Natural killer cell treated with Interleukin-12 subunit alpha and Interleukin-12 subunit beta and Interleukin-15 and Interleukin-18, amount 100 ng/mL, for 72 hours (primary cell): ENCODE measurements at regions not wholly inside any gene's neighbourhood (a gene's known extent, or its start where the extent isn't known, plus 50 kb on each side); places are given as distances from the start of the nearest gene placed in this dataset.

Experiments used
- ATAC-seq, 2 donors: fragments of 150-1000 bp; cut with Tn5 transposase in 1 of 2; sonication (Bioruptor Pico), chemical (Tn5 transposase) in 1 of 2; 2 replicates each; pipeline ENCODE4 v1.10.0; 2021
- DNase-seq: peaks from one replicate; pipeline ENCODE4 v3.0.0; 2022; ENCODE audit warnings: low spot score
- H3K27ac Mint-ChIP-seq, 2 donors: 1 replicate in 1 of 2; 2 replicates in 1 of 2; pipeline ENCODE4 v1.8.0; 2022; ENCODE audit warnings: mixed read lengths in 2 of 2, mild to moderate bottlenecking in 1 of 2, moderate library complexity in 1 of 2
- H3K27me3 Mint-ChIP-seq, 2 donors: 1 replicate in 1 of 2; 2 replicates in 1 of 2; pipeline ENCODE4 v1.8.0; 2022; ENCODE audit warnings: mixed read lengths in 2 of 2
- H3K36me3 Mint-ChIP-seq: one replicate; pipeline ENCODE4 v1.8.0; 2022; ENCODE audit warnings: mixed read lengths
- H3K4me1 Mint-ChIP-seq, 2 donors: 1 replicate in 1 of 2; 2 replicates in 1 of 2; pipeline ENCODE4 v1.8.0; 2022; ENCODE audit warnings: low read depth in 2 of 2, mixed read lengths in 2 of 2, mild to moderate bottlenecking in 1 of 2
- H3K4me3 Mint-ChIP-seq: one replicate; pipeline ENCODE4 v1.8.0; 2022; ENCODE audit warnings: mixed read lengths
- H3K9me3 Mint-ChIP-seq: 2 replicates; pipeline ENCODE4 v1.8.0; 2022; ENCODE audit warnings: mixed read lengths

DNA sequence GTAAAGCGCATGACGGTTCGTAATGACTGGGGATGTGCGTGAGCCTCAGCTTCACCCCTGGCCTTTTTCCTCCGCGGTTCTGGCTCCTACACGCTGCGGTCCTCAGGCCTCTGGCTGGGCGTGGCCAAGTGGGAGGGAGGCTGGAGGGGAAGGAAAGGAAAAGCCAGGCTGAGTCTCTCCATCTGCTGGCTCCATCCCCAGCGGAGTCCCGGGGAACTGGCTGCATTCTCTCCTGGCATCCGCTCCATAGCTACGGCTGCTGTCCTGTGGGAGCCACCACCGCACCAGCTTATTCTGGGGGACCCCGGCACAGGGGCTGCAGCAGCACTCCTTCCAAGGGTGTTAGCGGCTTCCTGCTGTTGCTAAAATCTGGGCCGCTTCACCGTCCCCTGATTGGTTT lies 68.2 kb upstream of the SLC24A4 start:
- Mint-ChIP-seq H3K9me3 (no peaks in the 10 kb centered on the region), H3K27me3 (peaks cover 44 to 65% of the 10 kb centered on the region in 2 donors), H3K4me1 (peaks cover 7 to 20% of the 10 kb centered on the region in 2 donors), H3K27ac (no peak overlapping the region), H3K36me3 (no peaks in the 10 kb centered on the region), H3K4me3 (no peak overlapping the region)
- ATAC-seq (no peak), DNase-seq (no peak)

DNA sequence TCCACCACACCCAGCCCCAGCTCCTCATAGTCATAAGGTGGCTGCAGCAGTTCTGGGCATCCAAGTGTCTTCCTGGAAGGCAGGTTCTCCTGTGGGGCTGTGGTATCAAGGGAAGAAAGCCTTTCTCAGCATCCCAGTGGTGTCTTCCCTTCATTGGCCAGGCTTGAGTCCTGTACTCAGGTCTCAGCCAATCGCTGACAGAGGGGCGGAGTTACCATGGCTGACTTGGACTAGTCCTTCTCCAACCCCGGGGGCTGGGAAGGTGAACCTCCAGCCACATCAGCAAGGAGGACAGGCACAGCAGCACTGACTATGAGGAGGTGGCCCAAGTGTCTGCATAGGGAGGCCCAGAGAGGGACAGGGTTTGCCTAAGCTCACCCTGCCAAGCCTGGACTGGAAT lies 64.0 kb upstream of the SLC24A4 start:
- Mint-ChIP-seq H3K9me3 (no peaks in the 10 kb centered on the region), H3K27me3 (peaks cover 23 to 30% of the 10 kb centered on the region in 2 donors), H3K36me3 (no peaks in the 10 kb centered on the region), H3K27ac (no peak overlapping the region), H3K4me3 (no peak overlapping the region), H3K4me1 (peaks cover 14 to 20% of the 10 kb centered on the region in 2 donors)
- ATAC-seq: peak; percentile 28 to 41
- DNase-seq: no peak

DNA sequence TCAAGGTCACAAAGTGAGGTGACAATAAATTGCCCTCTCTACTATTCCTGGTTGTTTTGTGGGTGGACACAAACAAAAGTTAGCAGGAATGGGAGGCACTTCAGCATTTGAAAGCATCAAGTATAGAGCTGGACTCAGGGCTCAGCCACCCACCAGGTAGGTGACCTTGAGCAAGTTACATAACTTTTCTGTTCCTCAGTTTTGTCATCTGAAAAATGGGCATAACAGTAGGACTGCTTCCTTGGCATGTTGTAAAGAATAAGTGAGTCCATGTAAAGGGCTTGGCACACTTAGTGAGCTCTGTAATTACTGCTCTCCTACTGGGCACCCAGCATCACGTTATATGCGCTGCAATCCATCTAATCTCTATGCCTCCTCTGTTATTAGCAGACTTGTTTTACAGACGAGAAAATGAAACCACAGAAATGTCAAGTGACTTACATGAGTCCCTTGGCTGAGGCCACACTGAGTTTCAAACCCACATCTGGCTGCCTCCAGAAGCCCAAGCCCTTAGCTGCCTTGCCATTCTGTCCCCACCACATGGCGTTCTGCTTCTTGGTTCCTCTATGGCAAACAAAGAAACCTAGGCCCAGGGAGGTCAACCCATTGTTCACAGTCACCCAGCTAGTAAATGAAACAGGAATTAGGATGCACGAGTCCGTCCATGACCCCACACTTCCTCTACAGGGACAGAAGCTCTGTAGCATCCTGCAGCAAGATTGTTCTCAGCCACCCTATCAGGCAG lies 63.2 kb upstream of the SLC24A4 start:
- DNase-seq (no peak), ATAC-seq (no peak)
- Mint-ChIP-seq H3K9me3 (no peaks in the 10 kb centered on the region), H3K27ac (no peak overlapping the region), H3K4me1 (peaks cover 14 to 15% of the 10 kb centered on the region in 2 donors), H3K4me3 (peak overlapping the region; percentile 40), H3K36me3 (no peaks in the 10 kb centered on the region), H3K27me3 (peaks cover 15 to 24% of the 10 kb centered on the region in 2 donors)

DNA sequence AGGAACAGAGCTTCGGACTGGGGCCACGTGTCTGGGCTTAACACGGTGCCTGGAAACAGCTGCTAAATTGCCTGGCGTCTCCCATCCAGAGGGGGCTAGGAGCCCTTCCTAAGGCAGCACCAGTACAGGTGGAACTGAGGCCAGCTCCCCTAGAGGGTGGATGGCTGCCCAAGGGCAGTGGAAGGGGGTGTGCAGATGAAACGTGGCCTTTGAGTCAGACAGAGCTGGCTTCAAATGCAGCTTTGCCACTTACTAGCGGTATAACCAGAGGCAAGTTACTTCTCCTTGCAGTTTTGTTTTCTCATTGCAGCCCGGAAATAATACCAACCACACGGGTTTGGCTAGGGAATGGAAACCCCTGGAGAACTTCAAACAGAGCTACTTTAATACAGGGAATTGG lies 59.3 kb upstream of the SLC24A4 start:
- DNase-seq (no peak), ATAC-seq (peak in 1 of 2 donors; percentile 40)
- H3K4me1 Mint-ChIP-seq: peaks cover 9 to 10% of the 10 kb centered on the region in 2 donors
- H3K36me3 Mint-ChIP-seq: no peaks in the 10 kb centered on the region
- H3K4me3 Mint-ChIP-seq: no peak overlapping the region
- peaks cover 4 to 6% of the 10 kb centered on the region in 2 donors for H3K27me3 Mint-ChIP-seq
- H3K27ac Mint-ChIP-seq: no peak overlapping the region
- no peaks in the 10 kb centered on the region for H3K9me3 Mint-ChIP-seq

DNA sequence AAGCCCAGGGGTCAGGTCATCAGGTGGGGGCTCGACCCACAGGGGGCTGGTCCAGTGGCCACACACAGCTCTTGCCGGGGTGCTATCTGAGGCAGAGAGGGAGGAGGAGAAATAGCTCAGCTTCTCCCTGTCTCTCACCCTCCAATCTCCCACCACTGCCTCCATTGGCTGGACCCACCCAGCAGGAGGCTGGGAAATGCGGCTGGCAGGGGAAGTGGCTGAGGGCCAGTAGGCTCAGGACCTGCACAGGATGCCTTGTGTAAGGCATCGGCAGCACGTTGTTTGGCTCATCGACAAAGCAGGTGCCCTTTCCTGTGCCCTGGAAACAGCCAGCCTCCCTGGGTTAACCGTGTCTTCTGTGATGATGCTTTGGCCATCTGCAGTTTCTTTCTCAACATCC lies 58.8 kb upstream of the SLC24A4 start:
- no peaks in the 10 kb centered on the region for H3K9me3 Mint-ChIP-seq
- H3K36me3 Mint-ChIP-seq: no peaks in the 10 kb centered on the region
- no peak for ATAC-seq
- H3K27me3 Mint-ChIP-seq: peaks cover 4 to 6% of the 10 kb centered on the region in 2 donors
- no peak overlapping the region for H3K27ac Mint-ChIP-seq
- peaks cover 7 to 9% of the 10 kb centered on the region in 2 donors for H3K4me1 Mint-ChIP-seq
- no peak for DNase-seq
- H3K4me3 Mint-ChIP-seq: no peak overlapping the region

DNA sequence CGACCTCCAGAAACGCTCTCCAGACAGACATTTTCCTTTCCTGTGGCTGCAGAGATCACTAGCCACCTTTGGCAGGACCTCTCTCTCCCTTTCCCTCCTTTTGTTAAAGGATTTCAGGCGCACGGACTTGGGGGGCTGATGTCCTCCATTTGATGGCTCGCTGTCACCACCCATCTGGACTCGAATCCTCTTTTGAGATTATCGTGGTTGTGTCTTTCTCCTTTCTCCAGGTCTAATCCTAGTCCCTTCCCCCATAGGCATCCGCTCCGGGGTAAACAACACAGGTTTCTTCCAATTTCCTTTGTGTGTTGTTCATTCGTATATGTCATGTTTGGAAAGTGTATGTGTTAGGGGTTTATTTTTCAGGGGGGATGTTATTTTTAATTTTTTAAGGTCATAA lies 56.7 kb upstream of the SLC24A4 start:
- Mint-ChIP-seq H3K27me3 (peaks cover 6 to 9% of the 10 kb centered on the region in 2 donors), H3K4me3 (no peak overlapping the region), H3K9me3 (no peaks in the 10 kb centered on the region), H3K36me3 (no peaks in the 10 kb centered on the region), H3K27ac (no peak overlapping the region), H3K4me1 (no peaks in the 10 kb centered on the region)
- ATAC-seq (no peak), DNase-seq (no peak)
